HG03097 (cell line): ENCODE measurements at regions not wholly inside any gene's neighbourhood (a gene's known extent, or its start where the extent isn't known, plus 50 kb on each side); places are given as distances from the start of the nearest gene placed in this dataset.

ENCODE experiments used
- ATAC-seq: cut with Tn5 transposase; IDR thresholded peaks from one replicate; pipeline ENCODE4 v1.9.1; 2021; ENCODE audit not compliant: unreplicated experiment, low FRiP score

DNA sequence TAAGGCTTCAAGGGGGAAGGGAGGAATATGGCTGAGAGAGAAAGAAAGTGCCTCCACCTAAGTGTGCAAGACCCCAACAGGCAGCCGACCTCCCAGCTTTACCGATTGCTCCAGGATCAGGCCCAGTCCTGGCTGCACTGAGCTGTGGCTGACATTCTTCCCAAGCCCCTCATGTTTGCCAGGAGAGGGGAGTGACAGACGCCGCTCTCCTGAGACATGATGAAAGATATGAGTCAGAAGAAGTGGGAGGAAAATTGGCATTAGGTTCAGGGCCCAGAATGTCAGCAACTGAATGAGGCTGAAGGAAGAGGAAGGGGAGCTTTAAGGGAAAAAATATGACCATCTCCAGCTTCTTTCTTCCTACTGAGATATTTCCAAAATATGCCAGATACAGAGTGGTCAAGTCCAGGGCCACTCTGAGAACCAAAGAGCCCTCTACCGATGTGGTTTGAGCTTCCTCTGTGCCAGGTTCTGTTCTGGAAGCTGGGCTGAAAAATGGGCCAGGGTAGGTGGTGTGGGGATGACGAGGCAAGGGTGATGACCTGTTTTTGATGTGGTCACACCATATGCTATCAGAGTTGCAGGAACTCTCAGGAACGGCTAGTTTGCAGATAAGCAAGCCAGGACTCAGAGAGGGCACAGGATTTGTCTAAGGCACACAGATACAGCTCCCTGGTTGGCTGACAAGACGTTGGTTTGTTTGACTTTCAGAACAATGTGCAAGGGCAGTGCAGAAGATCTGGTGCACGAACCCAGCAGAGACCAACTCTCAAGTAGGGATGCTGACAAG, 176.7 kb downstream of the SOX9 start:
- no peak for ATAC-seq

DNA sequence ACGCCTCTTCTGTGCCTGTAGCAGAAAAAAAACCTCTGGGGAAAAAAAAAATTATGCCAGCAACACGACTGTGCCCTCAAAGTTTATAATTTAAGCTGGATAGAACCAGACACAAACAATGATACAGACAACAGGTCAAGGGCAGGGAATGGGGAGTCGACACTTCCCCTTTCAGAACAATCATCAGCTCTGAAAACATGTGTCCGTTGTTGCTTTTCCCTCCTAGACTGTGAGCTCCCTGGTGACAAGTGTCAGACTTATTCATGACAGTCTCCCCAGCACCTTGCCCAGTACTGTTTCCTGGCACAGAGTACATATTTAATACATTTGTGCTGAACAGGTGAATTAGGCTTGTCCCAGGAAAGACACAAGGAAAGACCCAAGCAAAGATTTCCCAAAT, 178.3 kb downstream of the SOX9 start:
- ATAC-seq = no peak

DNA sequence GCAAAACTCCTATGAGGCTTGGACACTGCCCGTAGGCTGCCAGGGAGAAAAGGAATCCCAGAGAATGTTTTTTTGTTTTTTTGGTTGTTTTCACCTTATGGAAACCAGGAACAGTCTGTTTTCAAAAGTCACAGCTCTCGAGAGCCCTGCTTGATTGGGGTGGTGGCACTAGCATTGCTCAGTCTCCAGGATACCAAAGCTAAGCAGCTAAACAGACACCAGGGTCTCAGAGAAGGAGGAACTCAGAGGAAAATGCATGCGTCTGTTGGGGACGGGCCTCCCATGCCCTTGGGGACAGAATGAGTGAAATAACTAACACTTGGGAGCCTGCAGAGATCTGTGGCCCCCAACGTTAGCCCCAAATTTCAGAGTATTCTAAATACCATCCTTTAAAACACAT, 178.8 kb downstream of the SOX9 start:
- ATAC-seq = no peak

DNA sequence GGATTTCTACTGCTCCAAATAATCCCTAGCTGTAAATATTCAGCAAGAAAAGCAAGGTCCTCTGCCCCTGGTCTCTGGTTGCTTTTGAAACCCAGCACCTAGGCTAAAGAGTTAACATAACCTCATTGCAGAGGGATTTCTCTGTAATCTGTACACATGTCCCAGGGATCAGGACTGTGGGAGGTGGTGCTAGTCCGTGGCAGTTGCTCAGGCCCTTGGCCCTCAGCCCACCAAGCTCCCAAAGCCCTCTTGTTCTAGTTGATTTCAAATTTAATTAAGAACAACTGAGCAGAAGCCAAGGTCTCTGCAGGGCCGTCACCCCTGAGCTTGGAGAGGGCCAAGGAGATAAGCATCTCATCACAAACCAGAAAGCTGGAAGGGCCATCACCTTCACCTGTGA, 181.1 kb downstream of the SOX9 start:
- no peak for ATAC-seq

DNA sequence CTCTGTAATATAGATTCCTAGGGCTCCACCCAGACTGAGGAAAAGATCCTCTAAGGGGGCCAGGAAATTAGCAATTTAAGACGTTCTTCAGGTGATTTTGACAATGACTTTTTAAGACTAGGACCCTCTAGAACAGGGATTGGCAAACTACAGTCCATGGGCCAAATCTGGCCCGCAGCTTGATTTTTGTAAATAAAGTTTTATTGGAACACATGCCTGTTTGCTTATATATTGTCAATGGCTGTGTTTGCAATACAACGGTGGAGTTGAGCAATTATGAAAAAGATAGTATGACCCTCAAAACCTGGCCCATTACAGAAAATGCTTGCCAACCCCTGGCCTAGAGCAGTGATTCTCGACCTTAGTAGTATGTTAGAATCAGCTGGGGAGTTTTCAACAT, 181.9 kb downstream of the SOX9 start:
- ATAC-seq = no peak

DNA sequence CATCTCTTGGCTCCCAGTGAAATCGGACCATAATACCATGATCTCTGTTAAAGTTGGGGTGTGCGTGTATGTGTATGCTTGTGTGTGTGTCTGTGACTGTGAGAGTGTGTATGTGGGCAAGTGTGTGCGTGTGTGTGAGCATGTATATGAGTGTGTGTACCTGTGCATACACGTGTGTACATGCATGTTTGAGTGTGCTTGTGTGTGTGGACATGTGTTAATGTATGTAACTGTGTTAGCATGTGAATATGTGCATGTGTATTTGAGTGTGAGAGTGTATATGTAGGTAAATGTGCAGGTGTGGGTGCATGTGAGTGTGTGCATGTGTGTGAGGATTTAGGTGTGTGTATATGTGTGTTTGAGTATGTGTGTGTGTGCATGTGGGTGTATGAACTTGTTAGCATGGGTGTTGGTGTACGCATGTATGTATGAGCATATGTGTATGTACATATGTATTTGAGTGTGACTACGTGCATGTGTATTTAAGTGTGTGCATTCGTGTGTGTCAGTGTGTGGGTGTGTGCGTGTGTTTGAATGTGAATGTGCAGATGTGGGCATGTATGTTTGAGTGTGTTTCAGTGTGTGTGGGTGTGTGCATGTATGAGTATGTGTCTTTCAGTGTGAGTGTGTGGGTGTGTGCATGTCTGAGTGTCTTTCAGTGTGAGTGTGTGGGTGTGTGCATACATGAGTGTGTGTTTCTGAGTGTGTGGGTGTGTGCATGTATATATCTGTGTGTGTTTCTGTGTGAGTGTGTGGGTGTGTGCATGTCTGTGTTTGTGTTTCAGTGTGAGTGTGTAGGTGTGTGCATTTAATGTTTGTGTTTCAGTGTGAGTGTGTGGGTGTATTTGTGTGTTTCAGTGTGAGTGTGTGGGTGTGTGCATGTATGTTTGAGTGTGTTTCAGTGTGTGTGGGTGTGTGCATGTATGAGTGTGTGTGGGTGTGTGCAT, 183.2 kb downstream of the SOX9 start:
- ATAC-seq = no peak

DNA sequence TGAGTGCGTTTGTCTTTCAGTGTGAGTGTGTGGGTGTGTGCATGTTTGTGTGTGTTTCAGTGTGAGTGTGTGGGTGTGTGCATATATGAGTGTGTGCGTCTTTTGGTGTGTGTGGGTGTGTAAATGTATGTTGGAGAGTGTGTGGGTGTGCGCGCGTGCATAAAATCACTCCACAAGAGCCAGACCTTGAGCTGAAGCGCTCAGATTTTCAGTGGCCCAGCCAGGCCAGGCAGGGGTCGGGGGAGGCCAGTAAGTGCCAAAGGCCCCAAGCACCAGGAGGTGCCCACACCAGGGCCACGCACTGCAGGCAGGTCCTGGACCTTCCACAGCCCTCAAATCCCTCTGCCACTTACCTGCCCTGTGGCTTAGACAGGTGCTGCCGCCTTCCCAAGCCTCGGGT, 184.0 kb downstream of the SOX9 start:
- ATAC-seq = no peak

DNA sequence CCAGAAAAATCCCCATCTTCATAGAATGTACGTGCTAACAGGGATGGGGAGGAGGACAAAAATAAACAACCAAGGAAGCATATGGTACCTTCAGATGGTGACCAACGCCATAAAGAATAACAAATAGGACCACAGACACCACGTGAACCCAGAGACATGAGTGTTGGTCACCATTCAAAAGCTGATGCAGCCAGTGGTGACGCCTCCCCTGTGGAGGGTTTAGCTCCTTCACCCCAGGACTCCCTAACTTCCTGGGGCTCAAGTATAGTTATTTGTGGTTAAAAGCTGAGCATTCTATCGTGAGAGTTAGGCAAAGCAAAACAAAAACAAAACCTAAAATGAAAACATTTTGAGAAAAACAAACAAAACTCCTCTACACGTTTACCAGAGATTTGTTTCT, 184.7 kb downstream of the SOX9 start:
- no peak for ATAC-seq

DNA sequence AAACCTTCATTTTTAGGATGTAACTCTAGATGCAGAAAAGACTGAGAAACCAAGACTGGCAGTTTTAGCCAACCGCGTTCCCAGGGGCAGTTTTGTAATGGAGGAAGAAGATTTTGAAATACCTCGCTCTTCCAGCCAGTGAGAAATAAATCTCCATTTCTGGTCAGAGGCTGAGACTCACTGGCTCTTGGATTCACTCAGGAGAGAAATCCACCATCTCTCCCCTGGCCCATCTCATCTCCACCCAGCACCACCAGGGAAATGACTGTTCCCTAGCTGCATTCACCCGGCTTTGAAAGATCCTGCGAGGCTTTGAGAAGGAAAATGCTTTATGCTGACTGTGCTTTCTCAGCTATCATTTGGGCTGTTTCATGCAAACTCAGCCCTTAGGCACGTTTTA, 185.2 kb downstream of the SOX9 start:
- ATAC-seq = no peak

DNA sequence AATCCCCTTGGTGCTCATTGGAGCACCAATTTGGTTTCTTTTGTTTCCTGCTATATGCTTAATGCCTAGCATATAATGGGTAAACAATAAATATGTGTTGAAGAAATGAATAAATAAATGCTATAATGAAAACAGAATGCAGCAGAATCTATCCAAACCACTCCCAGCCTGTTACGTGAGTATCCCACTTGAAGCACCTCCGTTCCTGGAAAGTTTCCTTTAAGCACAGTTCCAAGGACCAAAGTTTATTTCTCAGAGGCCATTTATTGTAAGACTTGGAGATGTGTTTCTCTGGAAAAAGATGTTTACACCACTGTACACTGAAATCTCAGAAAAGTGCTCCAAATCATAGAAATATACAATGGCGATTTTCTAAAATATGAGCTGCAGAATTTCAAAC, 187.0 kb downstream of the SOX9 start:
- no peak for ATAC-seq

DNA sequence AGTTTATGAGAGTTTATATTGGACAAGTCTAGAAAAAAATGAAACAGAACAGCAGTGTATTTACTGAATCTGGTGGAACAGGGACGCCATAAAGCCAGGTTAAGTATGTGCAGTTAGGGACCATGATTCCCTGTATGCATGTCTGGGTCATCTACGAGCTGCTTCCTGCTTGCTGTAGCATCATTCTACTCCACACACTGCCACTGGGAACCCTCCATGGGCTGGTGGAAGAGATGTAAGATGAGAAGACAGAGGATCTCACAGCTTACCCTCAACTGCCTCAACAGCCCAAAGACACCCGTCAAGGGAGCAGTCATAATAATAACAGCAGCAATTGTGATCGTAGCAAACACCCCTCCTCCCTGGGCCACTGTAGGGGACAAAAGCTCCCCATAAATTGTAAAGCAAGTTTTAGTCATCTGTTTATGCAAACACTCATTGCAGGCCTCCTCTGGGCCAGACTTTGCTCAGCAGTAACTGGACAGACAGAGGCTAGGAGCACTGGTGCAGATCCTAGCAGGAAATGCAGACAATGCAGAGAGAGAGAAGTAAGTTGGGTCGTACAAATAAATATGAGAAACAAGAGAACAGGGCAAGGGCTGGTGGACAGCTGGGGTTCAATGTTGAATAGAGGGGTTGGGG, 188.0 kb downstream of the SOX9 start:
- no peak for ATAC-seq

DNA sequence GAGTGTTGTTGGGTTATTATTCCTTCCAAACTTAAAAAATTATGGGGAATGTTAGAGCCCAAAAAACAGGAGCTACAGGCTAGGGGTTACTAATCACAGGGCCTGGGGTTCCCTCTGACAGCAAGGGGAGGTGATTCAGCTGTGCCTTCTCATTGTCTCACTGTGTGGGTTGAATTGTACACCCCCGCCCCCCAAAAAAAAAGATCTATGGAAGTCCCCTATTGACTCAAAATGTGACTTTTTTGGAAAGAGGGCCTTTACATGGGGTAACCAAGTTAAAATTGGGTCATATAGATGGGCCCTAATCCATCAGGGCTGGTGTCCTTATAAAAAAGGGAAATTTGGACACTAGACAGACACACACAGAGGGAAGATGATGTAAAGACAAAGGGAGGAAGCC, 190.2 kb downstream of the SOX9 start:
- no peak for ATAC-seq

DNA sequence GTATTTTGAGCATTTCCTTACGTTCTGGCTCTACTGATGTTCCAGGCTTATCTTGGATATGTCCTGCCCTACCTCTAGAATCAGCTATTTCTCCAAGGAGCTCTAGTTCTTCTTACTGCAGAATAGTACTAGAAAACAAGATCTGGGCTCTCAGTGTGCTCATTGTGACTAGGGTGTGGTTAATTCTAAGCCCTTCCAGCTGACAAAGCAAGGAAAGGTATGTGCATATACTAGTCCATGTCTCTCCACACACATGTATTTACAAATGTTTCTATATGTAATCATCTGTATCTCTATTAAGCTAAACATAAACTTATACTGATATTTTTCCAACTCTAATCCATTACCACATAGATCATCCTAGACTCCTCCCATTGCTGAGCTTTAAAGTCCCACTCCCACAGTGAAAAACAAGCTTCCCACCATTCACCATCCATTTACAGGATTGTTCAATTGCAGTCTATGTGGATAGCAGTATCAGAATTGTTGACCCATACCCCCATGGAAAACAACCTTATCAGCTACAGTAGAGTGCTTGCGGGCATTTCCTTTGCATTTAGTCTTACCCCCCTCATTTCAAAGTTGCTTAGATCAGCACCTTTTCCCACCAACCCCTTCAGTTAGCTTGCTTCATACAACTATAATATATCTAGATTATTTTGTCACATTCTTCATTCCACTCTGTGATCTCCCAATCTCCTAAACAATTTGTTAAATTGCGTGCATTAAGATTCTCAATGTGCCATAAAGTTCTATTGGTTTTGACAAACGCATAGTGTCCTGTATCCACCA, 194.5 kb downstream of the SOX9 start:
- no peak for ATAC-seq

DNA sequence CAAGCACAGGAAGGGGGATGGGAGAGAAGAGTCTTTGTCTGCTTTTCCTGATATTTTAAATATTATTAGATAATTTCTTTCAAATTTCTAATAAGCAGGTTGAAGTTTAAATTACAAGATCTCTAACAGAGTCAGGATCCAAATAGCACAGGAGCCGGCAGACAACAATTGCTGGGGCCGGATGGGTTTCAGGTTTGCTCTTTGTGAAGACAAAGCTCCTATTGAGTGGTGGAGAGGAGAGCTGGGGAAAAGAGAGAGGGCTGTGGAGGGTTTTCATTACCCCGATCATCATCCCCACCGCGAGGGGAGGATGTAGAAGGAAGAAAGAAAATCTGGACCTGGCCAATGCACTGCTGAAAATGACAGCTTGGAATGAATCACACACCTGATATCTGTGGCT, 197.3 kb downstream of the SOX9 start:
- ATAC-seq = no peak

DNA sequence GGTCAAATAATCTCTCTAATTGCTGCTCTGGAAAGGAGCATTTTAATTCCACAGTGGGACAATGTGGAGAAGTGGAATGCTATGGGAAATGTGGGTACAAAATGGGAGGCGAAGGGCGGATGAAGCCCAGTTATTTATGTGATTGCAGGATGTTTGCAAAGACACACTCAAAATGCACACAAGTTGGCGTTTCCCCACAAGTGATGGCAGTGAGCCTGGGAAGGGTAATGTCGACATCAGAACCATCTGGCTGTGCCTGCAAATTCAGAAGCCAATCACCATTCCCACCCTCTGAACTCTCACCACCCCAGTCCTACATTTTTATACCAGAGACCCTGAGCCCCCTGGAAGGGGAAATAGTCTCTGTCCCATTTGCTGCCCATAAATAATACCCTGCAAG, 201.1 kb downstream of the SOX9 start:
- ATAC-seq = no peak

DNA sequence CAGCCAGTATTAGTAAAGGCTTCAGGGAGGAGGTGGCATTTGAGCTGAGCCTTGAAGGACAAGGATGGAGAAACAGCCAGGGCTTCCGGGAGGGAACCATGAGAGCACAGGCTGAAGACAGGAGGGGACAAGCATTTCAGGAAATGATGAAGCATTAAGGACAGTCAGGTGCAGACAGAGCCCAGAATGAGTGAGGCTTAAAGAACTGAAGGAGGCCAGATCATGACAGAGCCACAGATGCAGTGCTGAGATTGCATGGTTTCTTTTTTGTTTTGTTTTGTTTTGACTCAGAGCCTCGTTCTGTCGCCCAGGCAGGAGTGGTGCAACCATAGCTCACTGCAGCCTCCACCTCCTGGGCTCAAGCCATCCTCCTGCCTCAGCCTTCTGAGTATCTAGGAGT, 211.5 kb downstream of the SOX9 start:
- ATAC-seq = no peak

DNA sequence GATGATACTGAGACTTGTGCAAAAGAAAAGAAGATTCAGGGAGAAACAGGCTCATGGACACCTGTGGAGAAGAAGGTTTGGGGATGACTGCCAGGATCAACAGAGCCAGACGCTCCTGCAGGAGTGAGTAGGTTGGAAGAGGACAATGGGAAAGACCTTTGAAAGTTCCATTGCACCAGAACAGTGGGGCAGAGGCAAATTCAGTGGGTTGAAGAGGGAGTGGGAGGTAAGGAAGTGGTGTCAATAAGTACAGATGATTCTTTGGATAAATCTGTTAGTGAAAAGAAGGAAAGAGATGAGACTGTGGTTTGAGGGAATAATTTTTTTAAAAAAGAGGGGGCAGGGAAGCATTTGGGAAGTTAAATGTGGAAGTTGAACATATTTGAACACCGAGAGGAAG, 212.8 kb downstream of the SOX9 start:
- no peak for ATAC-seq

DNA sequence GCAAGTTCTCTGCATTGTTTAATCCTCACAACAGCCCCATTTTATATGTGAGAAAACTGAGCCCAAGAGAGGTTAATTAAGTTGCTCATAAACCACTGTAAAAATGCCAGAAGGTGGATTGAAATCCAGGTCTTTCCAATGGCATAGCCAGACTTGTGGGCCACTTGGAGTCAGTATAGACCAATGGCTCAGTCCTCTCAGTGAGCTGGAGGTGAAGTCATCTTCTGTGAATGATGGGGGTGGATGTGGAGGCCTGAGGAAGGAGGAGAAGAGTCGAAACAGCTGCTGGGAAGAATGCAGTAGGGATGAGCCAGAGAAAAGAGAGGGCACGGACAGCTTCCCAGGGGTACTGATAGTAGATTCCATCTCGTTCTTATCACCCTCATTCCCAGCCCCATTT, 213.4 kb downstream of the SOX9 start:
- no peak for ATAC-seq

DNA sequence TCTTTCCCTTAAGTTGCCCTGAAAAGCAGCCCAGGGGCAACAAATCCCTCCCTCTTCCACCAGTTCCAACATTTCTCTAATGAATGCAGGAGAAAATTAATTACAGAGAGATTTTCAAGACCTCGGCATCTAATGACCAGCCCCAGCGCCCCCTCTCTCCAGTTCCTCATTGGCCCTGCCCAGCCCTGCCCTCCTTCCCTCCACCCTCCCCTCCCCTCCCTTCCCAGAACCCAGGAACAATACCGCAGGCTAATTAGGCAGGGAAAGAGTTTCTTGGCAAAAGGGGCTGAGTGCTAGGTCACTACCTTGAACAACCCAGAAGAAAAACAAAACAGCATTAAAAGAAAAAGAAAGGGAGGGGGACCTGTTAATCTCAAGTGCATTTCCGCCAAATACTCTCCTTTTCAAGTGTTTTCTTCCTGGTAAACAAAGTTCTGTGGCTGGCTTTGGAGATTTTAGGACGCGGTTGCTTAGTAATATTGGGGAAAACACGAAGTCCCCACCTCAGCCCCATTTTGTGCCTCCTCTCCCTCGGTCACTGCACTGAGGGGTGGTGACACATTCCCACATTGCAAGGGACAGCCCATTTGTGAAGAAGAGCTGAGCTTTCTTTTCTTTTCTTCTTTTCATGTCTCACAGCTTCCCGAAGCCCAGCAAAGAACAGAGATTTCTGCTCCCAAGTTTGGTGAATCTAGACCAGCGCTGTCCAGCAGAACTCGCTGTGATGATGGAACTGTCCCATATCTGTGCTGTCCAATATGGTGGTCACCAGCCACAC, 215.4 kb downstream of the SOX9 start:
- ATAC-seq = no peak

DNA sequence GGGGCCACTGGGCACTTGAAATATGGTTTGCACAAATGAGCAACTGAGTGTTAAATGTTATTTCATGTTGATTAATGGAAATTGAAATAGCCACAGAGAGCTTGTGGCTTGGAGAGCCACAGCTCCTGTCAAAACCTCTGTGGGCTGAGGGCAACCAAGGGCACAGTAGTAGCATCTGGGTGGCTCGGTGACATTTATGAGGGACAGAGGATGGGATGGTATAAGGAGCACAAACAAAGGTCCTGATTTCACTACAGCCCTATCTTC, 215.9 kb downstream of the SOX9 start:
- ATAC-seq = no peak
